SK-N-SH treated with all-trans-retinoic acid at 6 μM for 48 hours (cell line): ENCODE measurements at regions not wholly inside any gene's neighbourhood (a gene's known extent, or its start where the extent isn't known, plus 50 kb on each side); places are given as distances from the start of the nearest gene placed in this dataset.

Source experiments
- SNAI2 ChIP-seq: fragments of 250-450 bp; sonication (Bioruptor Pico); IDR thresholded peaks from 2 replicates; pipeline ENCODE4 v1.5.0; 2020; ENCODE audit warnings: mild to moderate bottlenecking, moderate library complexity
- TF ChIP-seq, protein P1 (sequence below): fragments of 250-450 bp; sonication (Bioruptor Pico); IDR thresholded peaks from 2 replicates; pipeline ENCODE4 v1.5.1; 2020; ENCODE audit warnings: low read depth, mild to moderate bottlenecking, moderate library complexity

DNA sequence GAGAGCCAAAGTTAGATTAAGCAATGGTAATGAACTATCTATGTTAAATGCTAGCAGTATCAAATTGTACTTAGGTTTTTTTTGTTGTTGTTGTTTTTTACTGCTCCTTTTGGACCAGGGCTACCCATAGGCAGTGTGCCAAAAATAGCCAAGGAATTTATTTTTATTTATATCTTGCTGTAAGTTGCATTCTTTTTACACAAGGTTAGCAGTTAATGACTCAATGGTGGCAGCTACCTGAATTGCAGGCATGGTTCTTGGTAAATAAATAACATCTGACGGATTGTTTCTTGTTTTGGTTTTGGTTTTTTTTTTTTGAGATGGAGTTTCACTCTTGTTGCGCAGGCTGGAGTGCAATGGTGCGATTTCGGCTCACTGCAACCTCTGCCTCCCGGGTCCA, 194.8 kb upstream of the TSC22D1 start:
- TF ChIP-seq SNAI2: no peak
- TF ChIP-seq, protein P1, sequence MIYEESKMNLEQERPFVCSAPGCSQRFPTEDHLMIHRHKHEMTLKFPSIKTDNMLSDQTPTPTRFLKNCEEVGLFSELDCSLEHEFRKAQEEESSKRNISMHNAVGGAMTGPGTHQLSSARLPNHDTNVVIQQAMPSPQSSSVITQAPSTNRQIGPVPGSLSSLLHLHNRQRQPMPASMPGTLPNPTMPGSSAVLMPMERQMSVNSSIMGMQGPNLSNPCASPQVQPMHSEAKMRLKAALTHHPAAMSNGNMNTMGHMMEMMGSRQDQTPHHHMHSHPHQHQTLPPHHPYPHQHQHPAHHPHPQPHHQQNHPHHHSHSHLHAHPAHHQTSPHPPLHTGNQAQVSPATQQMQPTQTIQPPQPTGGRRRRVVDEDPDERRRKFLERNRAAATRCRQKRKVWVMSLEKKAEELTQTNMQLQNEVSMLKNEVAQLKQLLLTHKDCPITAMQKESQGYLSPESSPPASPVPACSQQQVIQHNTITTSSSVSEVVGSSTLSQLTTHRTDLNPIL (CRISPR knock-in tag): no peak
